ENCODE measurements at regions not wholly inside any gene's neighbourhood (a gene's known extent, or its start where the extent isn't known, plus 50 kb on each side); places are given as distances from the start of the nearest gene placed in this dataset.
A peak's percentile ranks its signal among the peaks of the same experiment; 100 is the strongest.
"Not testable (repeated sequence)": the region's sequence is repeated elsewhere in the genome, so short reads cannot be mapped to it uniquely, and the experiment has no call there.

GRCh38 chrX:22536746-22537304 is 264.1 kb downstream of the CBLL2 start:
- no peak for DNase-seq

GRCh38 chrX:22538580-22538979 is 265.9 kb downstream of the CBLL2 start:
- no peak for DNase-seq

DNA sequence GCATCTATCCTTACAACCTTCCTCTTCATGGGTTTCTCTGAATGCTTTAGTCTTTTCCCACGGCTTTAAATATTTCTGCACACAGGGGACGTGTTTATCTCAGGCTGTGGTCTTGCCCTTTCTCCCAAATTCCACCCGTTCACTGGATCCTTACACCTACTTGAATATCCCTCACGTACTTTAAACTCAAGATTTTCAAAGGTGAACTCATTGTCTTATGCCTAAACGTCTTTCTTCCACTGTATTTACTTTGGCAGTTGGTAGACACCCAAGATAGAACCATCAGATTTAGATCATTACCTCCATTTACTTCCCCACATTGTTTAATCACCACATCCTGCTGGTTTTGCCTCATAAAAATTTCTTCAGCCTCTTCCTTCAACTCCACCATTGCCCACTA is 269.2 kb downstream of the CBLL2 start:
- no peak for DNase-seq

DNA sequence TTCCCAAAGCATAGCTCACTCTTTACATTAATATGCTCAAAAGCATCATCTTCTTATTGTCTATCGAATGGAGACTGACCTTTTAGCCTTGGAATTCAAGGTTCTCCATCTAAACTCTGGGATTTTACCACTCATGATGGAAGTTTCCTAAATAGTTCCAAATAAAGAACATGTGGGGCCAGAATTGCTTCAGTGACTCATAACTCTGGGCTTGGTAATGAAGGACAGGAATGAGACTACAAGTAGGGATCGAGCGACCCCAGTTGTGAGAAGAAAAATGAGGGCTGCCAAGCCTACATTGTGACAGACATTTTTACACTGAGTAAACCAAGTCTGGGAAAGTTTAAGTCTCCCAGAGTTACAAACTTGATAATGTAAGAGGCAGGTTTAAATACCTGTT is 269.9 kb downstream of the CBLL2 start:
- DNase-seq, result no peak

- no peak for DNase-seq
These were observed 286.8 kb downstream of the CBLL2 start for GRCh38 chrX:22559506-22559905.

- DNase-seq, result no peak
These were observed 302.6 kb downstream of the CBLL2 start for GRCh38 chrX:22575161-22575845.

DNA sequence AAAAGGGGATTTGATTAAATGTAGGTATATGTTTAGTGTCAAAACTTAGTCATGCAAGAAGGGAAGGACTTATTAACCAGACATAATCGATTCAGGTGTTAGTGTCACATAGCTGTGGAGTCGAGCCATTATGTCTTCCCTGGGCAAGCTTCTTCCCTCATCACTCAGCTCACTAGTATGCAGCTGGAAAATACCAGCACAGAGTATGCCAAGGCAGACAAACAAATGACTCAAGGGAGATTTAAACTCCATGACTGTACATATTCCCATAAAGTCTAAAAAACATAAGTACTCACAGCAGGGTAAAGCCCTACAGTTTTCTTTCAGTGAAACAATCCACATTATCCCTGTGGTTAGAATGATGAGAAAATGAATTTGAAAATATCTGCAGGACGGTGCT is 304.5 kb downstream of the CBLL2 start:
- DNase-seq, result peak; percentile 22

DNA sequence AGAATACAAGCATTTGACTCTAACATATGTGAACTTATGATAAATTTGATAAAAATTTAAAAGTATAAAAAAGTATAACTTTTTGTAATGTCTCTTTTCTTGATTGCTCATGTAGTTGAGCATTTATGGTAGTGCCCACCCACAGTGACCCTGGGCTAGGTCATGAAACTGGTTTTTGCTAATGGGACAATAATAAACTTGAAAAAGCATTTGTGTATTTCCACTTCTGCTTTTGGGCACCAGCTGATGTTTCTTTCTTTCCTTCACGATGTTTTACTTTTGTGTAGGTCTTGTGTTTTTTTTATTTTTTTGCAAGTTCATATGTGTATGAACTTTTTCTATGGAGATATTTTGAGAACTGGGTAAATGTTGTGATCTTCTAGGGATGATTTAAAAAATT is 313.1 kb downstream of the CBLL2 start:
- DNase-seq, result no peak

GRCh38 chrX:22589845-22590244 is 317.1 kb downstream of the CBLL2 start:
- DNase-seq, result no peak

GRCh38 chrX:22594766-22595165 is 322.1 kb downstream of the CBLL2 start:
- DNase-seq, result no peak

- DNase-seq, result no peak
These were observed 330.3 kb downstream of the CBLL2 start for GRCh38 chrX:22603060-22603459.

DNA sequence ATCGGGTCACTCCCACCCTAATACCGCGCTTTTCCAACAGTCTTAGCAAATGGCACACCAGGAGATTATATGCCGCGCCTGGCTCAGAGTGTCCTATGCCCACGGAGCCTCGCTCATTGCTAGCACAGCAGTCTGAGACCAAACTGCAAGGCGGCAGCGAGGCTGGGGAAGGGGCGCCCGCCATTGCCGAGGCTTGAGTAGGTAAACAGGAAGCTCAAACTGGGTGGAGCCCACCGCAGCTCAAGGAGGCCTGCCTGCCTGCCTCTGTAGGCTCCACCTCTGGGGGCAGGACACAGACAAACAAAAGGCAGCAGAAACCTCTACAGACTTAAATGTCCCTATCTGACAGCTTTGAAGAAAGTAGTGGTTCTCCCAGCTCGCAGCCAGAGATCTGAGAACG is 336.7 kb downstream of the CBLL2 start:
- not testable (repeated sequence) for DNase-seq

GRCh38 chrX:22616867-22617266 is 344.2 kb downstream of the CBLL2 start:
- DNase-seq, result no peak

DNA sequence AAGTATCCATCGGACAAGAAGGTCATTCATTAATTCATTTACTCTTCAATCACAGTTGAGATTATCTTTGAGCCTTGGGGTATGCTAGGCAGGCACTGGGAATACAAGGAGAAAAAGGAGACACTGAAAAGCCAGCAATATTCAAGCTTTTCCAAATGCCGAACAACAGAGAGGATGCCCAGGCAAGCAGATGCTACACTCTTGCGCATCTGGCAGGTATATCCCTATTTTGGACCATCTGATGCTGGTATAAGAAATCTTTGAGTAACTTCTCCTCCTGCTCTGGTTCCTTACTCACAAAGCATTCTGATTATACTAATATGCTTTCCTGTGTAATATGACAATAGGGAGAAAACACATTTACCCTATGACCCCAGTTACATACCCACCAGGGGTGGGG is 354.9 kb downstream of the CBLL2 start:
- DNase-seq, result no peak

DNA sequence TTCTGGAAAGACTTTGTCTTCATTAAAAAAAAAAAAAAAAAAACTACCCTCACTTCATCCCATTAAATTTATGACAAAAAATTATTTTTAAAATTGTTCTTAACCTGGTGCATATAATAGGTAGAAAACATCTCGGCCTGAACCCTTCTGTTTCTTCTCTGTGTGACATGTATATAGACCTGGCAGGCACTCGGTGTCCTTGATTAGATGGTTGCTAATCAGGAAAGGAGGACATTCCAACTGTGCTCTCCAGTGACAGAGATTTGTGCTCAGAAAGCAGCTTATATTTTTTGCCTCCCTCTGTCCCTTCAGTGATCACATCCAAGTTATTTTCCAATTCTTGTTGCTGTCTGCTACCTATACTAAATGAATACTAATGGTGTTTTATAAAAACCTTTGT is 355.6 kb downstream of the CBLL2 start:
- no peak for DNase-seq

DNA sequence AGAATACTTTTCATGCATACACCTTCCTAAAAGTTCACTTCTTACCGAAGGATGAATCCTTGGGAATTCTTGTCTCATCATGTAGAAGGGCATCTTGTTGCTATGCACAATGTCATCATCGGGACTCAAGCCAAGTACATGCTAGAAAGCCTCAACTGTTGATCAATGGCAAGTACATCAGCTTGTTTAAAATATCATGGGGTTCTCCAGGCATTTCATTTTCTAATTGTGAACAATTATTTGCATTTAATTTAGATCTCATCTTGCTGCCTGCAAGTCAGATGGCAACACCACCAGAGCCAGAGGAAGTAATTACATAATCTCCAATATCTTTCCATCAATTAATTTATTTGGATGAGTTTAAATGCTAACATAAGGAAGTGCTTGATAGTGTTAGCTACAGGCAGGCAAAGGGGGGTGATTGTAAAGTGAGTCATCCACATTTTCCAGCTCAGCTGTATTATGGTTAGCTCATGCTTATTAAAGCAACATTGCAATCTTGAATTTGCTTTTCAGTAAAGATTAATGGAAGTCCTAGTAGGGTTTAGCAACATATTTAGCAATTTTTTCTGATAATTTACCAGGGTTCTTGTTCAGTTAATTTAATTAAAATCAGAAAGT is 356.5 kb downstream of the CBLL2 start:
- DNase-seq, result no peak

GRCh38 chrX:22634083-22634482 is 361.4 kb downstream of the CBLL2 start:
- DNase-seq, result peak; percentile 5

GRCh38 chrX:22634751-22635150 is 362.0 kb downstream of the CBLL2 start:
- DNase-seq, result no peak

DNA sequence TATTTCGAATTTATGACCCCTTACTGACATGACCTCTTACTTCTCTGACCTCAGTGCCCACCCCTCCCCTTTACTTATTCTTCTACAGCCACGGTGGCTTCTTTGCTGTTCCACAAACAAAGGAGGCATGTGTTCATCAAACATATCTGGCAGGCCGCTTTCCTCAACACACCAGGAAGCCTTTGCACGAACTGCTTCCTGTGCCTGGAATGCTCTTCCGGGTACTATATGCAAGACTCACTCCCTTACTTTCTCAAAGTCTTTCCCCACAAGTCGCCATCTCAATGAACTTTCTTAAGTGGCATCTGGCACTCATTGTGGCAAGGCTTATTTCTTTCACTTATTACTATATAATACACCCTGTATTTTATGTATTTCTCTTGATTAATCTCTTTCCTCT is 351.5 kb upstream of the DDX53 start:
- no peak for DNase-seq

- no peak for DNase-seq
These were observed 349.1 kb upstream of the DDX53 start for GRCh38 chrX:22650691-22651090.

GRCh38 chrX:22652596-22652995 is 347.2 kb upstream of the DDX53 start:
- no peak for DNase-seq

- no peak for DNase-seq
These were observed 339.0 kb upstream of the DDX53 start for GRCh38 chrX:22660756-22661155.

DNA sequence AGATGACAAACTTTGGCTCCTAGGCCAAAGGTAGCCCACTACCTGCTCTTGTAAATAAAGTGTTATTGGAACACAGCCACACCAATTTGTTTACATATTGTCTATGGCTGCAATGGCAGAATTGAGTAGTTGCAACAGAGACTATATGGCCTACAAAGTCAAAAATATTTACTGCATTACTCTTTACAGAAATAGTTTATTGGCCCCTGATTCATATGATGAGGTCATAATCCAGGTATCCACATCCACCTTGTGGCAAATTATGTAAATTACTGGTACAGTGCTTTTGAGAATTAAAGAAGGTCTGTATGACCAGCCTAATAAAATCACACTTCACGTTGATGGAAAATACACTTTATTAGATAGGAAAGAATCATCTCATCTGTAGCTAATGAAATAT is 337.0 kb upstream of the DDX53 start:
- no peak for DNase-seq

DNA sequence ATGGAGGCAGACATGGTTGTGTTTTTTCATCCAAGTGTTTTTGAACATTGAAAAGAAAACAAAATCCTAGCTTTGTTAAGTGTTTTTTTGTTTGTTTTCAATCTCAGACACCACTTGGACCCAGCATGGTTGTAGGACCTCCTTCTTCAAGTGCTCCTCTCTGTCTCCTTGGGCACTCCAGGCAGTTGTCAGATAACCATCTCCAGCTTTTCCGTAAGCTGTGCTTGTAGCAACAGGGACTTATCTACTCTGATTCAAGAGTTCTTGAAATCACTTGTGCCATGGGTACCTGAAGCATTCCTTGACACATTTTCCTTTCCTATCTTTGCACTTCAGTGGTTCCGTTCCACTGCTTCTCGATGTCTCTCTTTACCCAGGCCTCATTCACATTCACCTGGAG is 334.9 kb upstream of the DDX53 start:
- no peak for DNase-seq

GRCh38 chrX:22665818-22666217 is 333.9 kb upstream of the DDX53 start:
- no peak for DNase-seq
